GM19468 (cell line): ENCODE measurements at regions not wholly inside any gene's neighbourhood (a gene's known extent, or its start where the extent isn't known, plus 50 kb on each side); places are given as distances from the start of the nearest gene placed in this dataset.

Experiments
- ATAC-seq: cut with Tn5 transposase; IDR thresholded peaks from one replicate; pipeline ENCODE4 v1.9.1; 2021; ENCODE audit warnings: mild to moderate bottlenecking, moderate library complexity, moderate number of reproducible peaks; ENCODE audit not compliant: unreplicated experiment; ENCODE audit errors: extremely low read depth

DNA sequence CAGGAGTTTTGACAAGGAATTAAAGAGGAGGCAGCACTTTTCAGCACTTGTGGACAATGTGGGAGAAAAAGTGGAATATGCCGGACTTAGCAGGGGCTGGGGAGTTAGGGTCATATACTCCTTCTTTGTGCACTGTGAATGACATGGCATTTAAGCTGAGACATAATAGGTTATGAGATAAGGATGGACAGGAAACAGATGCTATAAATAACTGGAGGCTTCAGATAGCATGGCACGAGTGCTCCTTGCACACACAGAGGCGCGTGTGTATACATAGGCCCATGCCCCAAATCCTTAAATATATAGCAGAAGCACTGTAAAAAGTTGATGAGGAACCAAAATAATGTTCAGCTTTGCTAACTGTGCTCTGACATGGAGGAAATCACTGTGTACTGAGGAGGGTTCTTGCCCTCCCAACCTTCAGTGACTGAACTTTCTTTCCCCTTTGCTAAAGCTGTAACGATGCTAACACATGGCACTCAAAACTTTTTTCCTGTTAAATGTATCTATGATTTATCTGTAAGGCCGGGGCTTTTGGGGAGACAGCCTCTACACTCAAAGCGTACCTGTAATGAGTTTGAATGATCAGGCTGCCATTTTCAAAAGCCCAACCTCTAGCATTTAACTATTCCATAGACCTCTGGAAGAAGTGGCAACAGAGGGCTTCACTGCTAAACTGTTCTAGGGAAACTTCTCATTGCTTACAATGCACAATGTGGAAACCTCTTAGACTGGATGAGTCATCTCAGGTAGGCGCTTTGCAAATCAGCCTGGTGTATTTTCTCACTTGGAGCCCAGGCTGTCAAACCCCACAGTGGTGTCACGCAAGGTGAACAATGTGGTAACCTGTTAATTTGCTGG is 784.6 kb downstream of the NR2F2 start:
- ATAC-seq, result no peak

DNA sequence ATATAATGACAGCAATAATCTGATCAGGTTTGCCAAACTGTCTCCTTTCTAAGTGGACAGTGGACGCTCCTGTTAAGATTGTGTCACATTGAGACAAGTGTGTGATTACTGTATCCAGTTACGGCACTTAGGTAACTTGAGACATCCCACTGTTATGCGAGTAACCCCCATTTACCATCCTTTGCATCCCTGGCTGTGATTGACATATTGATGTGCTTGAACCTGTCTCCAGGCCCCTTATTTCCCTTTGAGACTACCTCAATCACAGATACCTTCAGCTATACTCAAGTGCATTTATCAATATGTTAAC is 785.2 kb downstream of the NR2F2 start:
- no peak for ATAC-seq

DNA sequence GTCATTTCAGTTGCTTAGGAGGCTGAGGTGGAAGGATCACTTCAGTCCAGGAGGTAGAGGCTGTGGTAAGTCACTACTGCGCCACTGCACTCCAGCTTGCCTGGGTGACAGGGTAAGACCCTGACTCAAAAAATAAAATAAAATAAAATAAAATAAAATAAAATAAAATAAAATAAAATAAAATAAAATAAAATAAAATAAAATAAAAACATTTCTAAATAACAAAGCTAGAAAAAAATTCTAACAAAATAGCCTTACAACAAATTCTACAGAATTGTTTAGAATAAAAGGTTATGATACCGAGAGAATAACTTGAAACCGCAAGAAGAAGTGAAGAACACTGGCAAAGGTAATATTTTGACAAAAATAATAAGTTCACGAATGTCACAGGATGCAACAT is 794.3 kb downstream of the NR2F2 start:
- ATAC-seq, result no peak

DNA sequence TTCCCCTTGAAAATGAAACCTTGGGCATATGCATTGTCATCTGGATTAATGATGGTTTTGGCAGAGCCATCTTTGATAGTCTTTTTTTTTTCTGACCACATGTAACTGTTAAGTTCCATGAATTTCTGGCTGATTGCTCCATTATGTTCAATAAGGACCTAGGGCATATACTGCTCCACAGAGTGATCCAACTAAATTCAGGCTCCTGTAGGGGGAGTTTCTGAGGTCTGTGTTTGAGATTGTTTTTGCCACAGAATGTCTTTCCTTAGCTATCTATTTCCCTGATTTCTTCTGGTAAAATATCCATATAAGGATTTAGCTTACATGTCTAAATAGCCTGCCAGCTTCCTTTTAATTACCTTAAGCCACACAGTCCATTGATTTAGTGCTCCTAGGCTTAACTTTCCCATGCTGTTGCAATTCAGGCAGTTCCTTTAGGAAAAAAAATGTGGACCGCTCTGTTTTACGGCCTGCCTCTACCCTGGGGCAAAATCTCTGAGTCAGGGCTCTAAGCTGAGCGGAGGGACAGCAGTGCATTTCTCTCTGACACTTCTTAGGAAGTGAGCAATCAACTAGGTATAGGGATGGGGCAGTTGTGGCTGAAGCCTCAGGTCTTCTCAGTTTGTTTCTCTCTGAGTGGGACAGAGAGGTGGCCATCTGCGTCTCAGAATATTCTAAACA is 796.2 kb downstream of the NR2F2 start:
- ATAC-seq, result no peak

DNA sequence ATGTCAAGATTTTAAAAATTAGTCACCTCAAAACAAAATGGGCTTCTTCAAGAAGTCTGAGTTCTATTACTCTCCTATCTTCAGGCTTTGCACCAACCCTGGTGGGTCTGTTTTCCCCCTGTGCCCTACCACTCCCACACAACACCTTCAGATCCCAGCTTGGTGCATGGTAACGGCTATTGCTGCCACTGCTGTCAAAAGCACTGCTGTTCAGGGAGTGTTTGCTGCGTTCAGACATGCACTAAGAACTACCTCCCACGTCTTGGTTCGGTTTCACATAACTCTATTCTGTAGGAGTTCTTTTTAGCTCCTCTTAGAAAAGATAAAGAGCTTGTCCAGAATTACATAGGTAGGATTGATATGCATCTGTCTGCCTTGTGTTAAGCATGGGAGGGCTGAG is 799.2 kb downstream of the NR2F2 start:
- no peak for ATAC-seq

DNA sequence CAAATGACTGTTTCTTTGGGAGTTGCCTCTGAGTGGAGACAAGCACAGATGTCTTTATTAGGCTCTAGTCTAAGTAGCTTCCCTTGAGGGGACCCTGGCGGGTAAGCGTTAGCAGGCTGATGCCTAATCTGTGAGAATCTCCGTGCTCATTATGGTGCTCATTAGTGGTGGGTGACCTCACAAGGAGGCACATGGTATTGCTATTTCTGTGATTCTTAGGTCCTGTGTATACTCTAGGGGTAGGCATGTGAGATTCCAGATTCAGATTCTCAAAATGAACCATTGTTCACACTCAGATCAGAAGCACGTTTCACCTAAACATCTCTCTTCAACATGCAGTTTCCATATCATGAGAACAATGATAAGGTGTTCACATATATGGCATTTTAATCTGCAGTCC is 809.7 kb downstream of the NR2F2 start:
- ATAC-seq, result no peak

DNA sequence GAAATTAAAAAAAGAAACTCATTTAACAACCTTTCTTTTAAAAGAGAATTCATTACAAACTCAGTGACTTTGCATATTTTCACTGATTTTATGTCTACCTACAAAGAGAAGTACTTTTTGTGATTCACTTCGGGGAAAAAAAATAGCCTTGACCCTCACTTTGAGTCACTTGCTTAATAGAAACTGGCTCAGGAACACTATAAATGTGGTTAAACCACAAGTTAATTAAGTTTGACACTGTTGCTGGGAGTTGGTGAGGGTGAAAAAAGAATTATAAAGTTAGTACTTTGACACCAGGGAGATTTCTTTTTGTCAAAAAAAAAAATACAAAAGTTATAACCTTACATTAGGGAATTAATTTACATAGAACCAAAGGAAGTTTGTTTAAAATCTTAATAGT is 810.9 kb downstream of the NR2F2 start:
- no peak for ATAC-seq

DNA sequence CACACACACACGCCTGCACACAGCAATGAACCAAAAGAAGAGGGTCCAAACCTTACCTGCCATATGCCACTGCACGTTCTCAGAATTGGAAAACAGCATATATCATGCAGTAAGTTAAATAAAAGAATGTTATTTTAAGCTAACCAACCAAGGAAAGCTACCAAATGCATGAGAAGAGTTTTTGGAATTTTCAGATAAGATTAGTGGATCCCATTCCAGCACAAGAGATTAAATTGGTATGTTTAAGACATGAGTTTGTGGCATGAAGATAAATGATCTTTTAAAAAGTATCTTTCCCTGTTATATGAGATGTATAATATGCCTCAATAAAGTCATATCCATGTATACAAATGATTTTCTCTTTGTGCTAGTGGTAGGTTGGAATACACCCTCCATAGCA is 811.4 kb downstream of the NR2F2 start:
- ATAC-seq, result no peak

DNA sequence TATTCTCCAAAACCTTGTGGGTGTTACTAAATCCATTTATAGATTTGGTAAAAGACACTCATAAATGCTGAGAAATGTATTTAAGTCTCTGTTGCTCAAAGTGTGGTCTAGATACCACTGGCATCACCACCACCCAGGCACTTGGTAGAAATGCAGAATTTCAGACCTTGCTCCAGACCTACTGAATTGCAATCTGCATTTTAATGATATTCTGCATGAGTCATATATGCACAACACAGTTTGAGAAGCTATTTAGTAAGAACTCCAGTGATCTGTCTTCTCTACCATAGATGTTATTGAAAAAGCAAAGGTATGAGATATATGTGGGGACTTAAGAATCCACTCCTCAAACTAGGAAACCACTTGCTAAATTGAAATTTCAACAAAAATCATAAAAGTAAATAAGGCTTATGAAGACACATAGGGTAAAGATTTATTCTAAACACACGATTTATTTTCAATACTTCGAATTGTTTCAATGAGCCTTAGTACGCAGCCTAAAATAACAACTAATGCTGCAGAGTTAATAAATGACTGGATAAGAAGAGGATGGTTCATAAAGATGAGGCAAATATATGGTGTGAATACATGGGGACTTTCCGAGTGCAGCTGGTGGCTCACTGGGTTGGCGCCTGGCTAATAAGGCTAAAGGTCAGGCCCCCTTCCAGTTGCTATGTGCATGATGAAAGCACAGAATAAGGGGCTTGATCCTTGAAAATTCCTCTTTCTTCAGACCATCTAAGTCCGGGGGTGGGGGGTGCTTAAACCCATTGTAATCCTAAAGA is 813.3 kb downstream of the NR2F2 start:
- ATAC-seq, result no peak

DNA sequence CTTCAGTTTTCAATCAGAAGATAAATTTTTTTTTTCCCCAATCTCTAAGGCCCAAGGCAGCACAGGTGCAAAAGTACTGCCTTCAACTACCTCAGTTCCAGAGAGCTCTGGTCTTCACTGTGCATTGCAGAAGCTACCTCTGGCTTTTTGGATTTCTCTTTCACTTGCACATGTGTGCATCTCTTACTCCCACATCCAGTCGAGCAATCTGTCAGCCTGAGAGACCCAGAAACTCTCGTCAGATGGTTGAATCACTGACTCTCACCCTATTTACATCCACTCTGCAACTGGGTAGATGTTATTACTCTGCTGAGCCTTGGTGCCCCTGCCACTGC is 813.8 kb downstream of the NR2F2 start:
- no peak for ATAC-seq

DNA sequence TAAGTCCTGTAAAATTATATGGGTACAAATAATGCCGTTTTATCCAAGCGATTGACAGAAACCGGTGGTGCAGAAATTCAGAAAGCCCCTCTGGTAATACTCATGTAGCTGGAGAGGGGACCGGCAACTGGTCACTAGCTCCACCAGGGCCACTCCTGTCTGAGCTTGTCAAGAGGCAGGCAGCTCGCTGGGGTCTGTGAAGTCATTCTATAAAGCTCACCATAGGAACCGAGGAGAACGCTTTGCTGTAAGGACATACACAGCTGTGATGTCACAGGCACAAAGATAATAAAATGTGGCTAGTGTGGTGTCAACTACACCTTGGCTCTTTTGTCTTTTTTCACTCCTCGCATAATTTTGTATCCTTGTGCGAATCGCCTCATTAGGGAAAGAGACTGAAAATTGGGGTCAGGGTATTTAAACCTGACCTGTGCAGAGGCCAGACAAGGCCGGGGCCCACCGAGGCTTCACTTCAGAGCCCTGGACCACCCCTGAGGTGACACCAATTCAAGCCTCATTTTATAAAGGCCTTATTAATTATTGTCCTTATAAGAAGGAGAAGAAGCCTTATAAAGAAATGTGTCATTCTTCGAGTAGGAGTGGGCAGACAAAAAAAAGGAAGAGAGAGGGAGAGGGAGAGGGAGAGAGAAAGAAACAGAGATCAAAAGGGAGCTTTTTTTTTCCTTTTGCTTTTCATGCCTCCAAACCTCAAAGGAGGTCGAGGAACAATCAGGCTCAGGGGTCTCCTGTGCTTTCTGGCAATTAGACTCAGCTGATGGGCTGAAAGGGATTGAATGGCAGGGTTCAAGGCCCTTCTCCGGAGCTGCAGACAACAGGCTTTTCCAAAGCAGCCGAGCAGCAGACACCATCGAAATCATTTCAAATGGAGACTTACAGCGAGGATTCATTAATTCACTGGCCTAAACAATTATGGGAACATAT is 813.3 kb upstream of the ARRDC4 start:
- no peak for ATAC-seq

DNA sequence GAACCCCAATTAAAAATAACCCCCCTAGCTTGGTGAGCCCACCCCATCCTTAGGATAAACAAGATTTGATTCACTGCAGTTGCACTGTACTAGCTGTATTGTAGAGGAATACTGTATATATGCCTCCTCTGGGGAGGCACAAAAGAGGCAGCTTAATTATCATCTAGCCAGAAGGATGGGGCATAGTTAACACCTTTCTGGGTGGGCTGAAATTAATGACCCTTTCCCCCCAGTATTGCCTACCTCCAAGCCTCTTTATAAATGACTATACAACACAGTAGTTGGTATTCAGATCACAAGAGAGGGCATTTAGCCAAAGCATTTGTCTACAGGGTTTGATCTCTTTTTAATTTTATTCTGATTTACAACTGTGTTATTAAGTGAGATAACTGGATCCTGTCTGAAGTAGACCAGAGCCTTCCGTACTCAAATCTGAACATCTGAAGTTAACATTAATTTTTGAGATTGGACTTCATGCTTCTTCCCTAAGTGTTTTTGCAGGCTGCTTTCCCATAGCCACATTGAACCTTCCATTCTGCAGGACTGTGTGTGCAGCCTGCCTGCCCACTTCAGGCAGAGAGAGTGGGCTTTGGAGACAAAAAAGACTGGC is 807.0 kb upstream of the ARRDC4 start:
- no peak for ATAC-seq

DNA sequence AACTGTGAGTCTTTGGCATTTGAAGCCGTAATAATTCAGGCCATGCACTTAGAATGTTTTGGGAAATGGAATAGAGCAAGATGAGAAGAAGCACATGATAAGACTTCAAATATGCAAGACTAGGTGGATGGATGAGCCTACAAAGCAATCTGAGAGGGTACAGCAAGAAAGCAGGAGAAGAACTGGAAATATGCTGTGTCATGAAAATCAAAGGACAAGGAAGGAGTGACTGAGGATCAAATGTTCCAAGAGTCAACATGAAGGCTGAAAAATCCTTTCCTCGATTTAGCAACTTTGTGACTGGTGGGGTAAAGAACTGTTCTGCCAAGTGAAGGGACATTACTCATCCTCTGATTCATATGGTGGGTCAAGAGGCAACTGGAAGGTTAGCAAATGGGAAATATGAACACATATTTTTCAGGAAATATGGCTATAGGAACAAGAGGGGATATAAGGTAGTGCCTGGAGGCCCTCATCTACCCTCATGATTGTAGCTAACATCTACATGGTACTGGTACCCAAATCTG is 803.7 kb upstream of the ARRDC4 start:
- no peak for ATAC-seq

DNA sequence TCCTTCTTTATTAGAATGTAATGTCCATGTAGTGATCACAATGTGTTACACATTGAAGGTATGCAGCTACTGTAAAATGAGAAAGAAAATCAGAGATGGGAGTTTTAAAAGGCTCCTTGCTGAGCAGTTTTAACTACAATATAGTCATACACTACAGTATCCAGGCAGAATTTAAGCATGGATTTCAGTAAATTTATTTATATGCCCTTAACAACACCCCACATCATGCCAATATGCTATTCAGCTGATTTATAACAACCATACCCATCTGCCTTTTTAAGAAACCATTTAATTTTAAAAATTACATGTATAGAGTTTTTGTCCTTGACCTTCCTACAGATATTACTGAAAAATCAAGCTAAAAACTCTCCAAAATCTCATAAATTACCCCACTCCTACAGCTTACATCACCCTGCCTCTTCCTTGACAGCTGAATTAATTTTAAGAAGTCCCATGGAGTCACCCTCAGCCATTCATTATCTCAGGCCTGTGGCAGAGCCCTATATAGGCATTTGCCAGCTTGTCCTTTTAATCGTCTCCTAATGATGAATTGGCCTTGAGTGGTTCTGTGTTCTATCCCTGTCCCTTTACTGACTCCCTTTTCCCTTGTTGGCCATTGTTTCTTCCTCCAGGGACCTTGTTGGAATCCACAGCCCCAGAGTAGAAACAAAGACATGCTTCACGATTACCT is 797.6 kb upstream of the ARRDC4 start:
- ATAC-seq, result no peak

DNA sequence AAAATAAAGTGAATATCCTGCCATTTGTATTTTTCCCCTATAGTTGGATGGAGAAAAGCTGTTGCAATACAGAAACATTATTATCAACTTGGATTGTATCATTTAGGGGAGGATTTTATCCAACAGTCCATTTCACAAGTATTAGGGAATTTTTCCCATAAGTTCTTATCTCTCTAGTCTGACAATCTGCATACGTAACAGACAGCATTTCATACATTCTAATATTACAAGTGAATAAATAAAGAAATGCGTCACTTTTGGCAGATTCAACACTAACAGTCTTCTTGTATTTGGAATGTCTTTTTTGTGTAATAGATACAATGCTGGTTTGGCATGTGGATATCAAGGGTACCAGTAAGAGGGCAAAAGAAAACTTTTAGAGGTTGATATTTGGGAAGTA is 795.3 kb upstream of the ARRDC4 start:
- no peak for ATAC-seq

DNA sequence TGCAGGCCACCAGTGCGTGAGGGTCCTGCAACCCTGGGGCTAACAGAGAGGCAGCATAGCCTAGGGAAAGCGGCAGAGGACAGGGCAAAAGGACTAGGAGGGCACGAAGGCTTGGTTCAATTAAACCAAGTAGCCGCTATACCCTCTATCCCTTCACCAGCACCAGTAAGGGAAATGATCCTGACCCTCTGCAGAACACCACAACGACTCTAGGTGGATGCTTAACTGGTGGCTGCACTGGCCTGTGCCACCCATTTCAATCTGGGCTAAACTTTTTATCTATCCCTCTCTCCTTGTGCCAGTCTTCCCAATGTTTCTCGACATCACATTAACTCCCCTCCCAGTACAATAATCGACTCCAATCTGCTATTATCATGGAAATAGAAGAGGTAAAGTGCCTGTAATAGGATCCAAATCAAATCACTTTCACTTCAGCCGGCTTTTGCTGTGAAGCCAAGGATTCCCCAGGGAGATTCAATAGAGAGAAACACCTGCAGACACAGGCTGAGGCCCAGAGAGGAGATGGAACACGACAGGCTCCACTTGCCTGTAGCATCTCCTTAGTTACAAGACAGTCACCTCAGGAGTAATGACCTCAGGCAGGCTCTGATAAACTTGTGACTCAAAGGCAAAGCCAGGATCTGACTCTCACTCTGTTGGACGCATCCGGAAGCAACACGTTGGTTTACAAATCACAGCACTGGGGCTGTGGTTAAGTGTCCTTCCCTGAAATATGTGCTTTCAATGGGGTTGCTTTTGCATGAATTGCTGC is 791.6 kb upstream of the ARRDC4 start:
- no peak for ATAC-seq

DNA sequence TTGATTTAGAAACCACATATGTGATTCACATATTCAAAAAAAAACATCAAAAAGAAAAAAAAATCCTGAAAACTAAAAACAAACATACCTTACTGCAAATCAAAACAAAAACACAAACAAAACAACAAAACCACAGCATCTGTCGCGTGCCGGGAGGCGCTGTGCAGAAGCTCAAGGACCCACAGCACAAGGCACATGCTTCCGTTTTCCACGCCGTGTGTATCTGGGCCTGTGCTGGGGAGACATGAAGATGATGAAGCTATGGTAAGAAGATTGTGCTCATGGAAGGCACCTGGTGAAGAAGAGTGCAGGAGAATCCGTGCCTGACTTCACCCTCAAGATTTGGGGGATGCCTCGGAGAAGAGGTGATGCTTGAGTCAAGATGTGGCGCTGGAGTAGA is 788.9 kb upstream of the ARRDC4 start:
- ATAC-seq, result no peak

DNA sequence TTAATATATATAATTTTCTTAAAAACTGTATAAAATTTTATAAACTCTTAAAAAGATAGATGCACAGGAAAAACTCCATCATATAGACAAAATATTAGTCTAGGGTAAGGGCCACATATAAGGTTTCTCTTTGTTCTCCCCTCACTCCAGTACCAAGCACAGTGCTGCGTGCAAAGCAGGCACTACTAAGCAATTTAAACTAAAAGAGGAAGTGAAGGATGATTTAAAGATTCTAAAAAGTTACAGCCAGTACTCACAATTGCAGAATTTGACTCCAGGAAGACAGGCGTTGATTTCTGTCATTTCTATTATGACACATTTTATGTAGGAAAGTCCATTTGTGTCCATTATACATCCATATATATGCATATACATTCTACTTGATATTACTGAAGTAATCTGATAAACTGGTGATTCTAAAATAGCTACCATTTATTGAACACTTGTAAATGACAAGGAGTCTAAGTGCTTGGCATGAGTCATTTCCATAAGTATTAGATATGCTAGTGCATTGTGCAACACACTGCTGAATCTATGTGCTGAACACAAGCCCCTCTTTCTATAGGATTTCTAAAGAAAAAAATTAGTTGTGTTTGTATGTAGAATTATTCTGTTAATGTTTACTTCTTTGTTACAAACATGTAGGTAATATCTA is 785.5 kb upstream of the ARRDC4 start:
- ATAC-seq, result no peak
